ENCODE measurements at regions not wholly inside any gene's neighbourhood (a gene's known extent, or its start where the extent isn't known, plus 50 kb on each side); places are given as distances from the start of the nearest gene placed in this dataset.

- no peak for TF ChIP-seq CTCF (conservative IDR thresholded peaks at IDR 0.05; ENCODE audit: low read depth, low read length)
- no peak for TF ChIP-seq POLR2A (IDR thresholded peaks at IDR 0.05; ENCODE audit: low read depth, low read length)
- TF ChIP-seq USF2 (IDR thresholded peaks at IDR 0.05; ENCODE audit: low read depth, low read length): no peak
- no peak for TF ChIP-seq MAFK (IDR thresholded peaks at IDR 0.05; ENCODE audit: low read depth, low read length)
- no peak for TF ChIP-seq BHLHE40 (IDR thresholded peaks at IDR 0.05; ENCODE audit: low read depth, low read length)
- no peak for TF ChIP-seq MXI1 (IDR thresholded peaks at IDR 0.05; ENCODE audit: borderline replicate concordance, low read depth, low read length)
- TF ChIP-seq RFX5 (IDR thresholded peaks at IDR 0.05; ENCODE audit: low read depth, low read length): no peak
- TF ChIP-seq ELK1 (IDR thresholded peaks at IDR 0.05; ENCODE audit: borderline replicate concordance, low read depth, low read length): no peak
- no peak for TF ChIP-seq MAZ (IDR thresholded peaks at IDR 0.05; ENCODE audit: borderline replicate concordance, low read depth, low read length)
- no peak for TF ChIP-seq RCOR1 (IDR thresholded peaks at IDR 0.05; ENCODE audit: insufficient replicate concordance, low read length)
- TF ChIP-seq SMC3 (IDR thresholded peaks at IDR 0.05; ENCODE audit: low read depth, low read length): no peak
- no peak for TF ChIP-seq CEBPB (IDR thresholded peaks at IDR 0.05; ENCODE audit: low read depth, low read length)
- no peak for TF ChIP-seq FOS (IDR thresholded peaks at IDR 0.05; ENCODE audit: low read depth, low read length)
Measured at GRCh38 chr9:11414241-11414640, 801.4 kb upstream of the PTPRD start.

Data from IMR-90 (cell line).